DND-41 (cell line): ENCODE measurements at regions not wholly inside any gene's neighbourhood (a gene's known extent, or its start where the extent isn't known, plus 50 kb on each side); places are given as distances from the start of the nearest gene placed in this dataset.

ENCODE experiments used
- EZH2 ChIP-seq: IDR thresholded peaks from 3 replicates; pipeline ENCODE4 v1.6.1; 2012; ENCODE audit warnings: borderline replicate concordance, low read depth, mild to moderate bottlenecking, moderate library complexity, low read length, inconsistent platforms; ENCODE audit not compliant: severe bottlenecking
- TF ChIP-seq, protein P1 (sequence below): IDR thresholded peaks from 2 replicates; pipeline ENCODE4 v1.5.1; 2012; ENCODE audit warnings: borderline replicate concordance, low read length, moderate library complexity, mild to moderate bottlenecking; ENCODE audit not compliant: poor library complexity, severe bottlenecking; ENCODE audit errors: extremely low read depth

- no peak for TF ChIP-seq EZH2
- TF ChIP-seq, protein P1, sequence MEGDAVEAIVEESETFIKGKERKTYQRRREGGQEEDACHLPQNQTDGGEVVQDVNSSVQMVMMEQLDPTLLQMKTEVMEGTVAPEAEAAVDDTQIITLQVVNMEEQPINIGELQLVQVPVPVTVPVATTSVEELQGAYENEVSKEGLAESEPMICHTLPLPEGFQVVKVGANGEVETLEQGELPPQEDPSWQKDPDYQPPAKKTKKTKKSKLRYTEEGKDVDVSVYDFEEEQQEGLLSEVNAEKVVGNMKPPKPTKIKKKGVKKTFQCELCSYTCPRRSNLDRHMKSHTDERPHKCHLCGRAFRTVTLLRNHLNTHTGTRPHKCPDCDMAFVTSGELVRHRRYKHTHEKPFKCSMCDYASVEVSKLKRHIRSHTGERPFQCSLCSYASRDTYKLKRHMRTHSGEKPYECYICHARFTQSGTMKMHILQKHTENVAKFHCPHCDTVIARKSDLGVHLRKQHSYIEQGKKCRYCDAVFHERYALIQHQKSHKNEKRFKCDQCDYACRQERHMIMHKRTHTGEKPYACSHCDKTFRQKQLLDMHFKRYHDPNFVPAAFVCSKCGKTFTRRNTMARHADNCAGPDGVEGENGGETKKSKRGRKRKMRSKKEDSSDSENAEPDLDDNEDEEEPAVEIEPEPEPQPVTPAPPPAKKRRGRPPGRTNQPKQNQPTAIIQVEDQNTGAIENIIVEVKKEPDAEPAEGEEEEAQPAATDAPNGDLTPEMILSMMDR = no peak
Observed at GRCh38 chr3:137926991-137927390, 83.0 kb upstream of the CLDN18 start.
